GM12864 (cell line): ENCODE measurements at regions not wholly inside any gene's neighbourhood (a gene's known extent, or its start where the extent isn't known, plus 50 kb on each side); places are given as distances from the start of the nearest gene placed in this dataset.
A peak's percentile ranks its signal among the peaks of the same experiment; 100 is the strongest.

Source experiments
- DNase-seq: peaks from one replicate; pipeline ENCODE4 v3.0.0-alpha.2; 2011; ENCODE audit warnings: low read depth
- H3K4me3 ChIP-seq: 2 replicates; pipeline ENCODE4 v1.5.1; 2011; ENCODE audit warnings: mild to moderate bottlenecking, low read depth, low read length, control low read depth
- CTCF ChIP-seq: IDR thresholded peaks from 2 replicates; pipeline ENCODE4 v1.5.1; 2011; ENCODE audit warnings: low read depth, mild to moderate bottlenecking, moderate library complexity, low read length, control low read depth, inconsistent platforms; ENCODE audit errors: missing control alignments

- no peak for DNase-seq
These were observed 459.2 kb downstream of the RFPL4B start for GRCh38 chr6:112806163-112806865.

GRCh38 chr6:112821476-112821875 lies 474.3 kb downstream of the RFPL4B start:
- H3K4me3 ChIP-seq, result no peak overlapping the region
- no peak for DNase-seq
- no peak for TF ChIP-seq CTCF

More at GRCh38 chr6:112806163-112806865, 459.2 kb downstream of the RFPL4B start:
- no peak for TF ChIP-seq CTCF
- H3K4me3 ChIP-seq, result no peak overlapping the region

GRCh38 chr6:112822769-112823168 lies 475.6 kb downstream of the RFPL4B start:
- no peak for DNase-seq
- no peak for TF ChIP-seq CTCF

GRCh38 chr6:112827793-112828192 lies 480.7 kb downstream of the RFPL4B start:
- DNase-seq, result peak; percentile 31
- no peak for TF ChIP-seq CTCF
- no peak overlapping the region for H3K4me3 ChIP-seq

More at GRCh38 chr6:112822769-112823168, 475.6 kb downstream of the RFPL4B start:
- no peak overlapping the region for H3K4me3 ChIP-seq

GRCh38 chr6:112831022-112831421 lies 483.9 kb downstream of the RFPL4B start:
- no peak for TF ChIP-seq CTCF
- H3K4me3 ChIP-seq, result no peak overlapping the region
- DNase-seq, result no peak

GRCh38 chr6:112833581-112834131 lies 486.5 kb downstream of the RFPL4B start:
- TF ChIP-seq CTCF, result no peak
- no peak overlapping the region for H3K4me3 ChIP-seq
- no peak for DNase-seq

- no peak overlapping the region for H3K4me3 ChIP-seq
- TF ChIP-seq CTCF, result no peak
- no peak for DNase-seq
These were observed 487.9 kb downstream of the RFPL4B start for GRCh38 chr6:112835078-112835477.
